CD4-positive, alpha-beta T cell (primary cell): ENCODE measurements at regions not wholly inside any gene's neighbourhood (a gene's known extent, or its start where the extent isn't known, plus 50 kb on each side); places are given as distances from the start of the nearest gene placed in this dataset.
"Not testable (repeated sequence)": the region's sequence is repeated elsewhere in the genome, so short reads cannot be mapped to it uniquely, and the experiment has no call there.

Experiments
- ATAC-seq: fragments of 200-7000 bp; cut with Tn5 transposase; one replicate; pipeline ENCODE4 v1.10.0; 2022; ENCODE audit warnings: mild to moderate bottlenecking; ENCODE audit not compliant: poor library complexity
- CTCF ChIA-PET: fragments of 350-600 bp; sonication (Branson Sonifier 250); formaldehyde crosslinking; loops from one replicate; lab custom pipeline; 2021; ENCODE audit warnings: antibody characterized with exemption, inconsistent platforms; lab: Charles Lee
- POLR2A ChIA-PET: fragments of 350-600 bp; sonication (Branson Sonifier 250); formaldehyde crosslinking; loops from one replicate; lab custom pipeline; 2021; ENCODE audit warnings: antibody characterized with exemption, inconsistent platforms; lab: Charles Lee
- DNase-seq, 14 experiments: peaks; one replicate each; pipeline ENCODE4 v3.0.0-alpha.2; 2013 to 2020; ENCODE audit warnings: mixed read lengths in 2 of 14
- H3K27ac ChIP-seq, 2 donors: one replicate each; pipeline versions ENCODE4 v1.5.1 to v1.7.0; 2013; ENCODE audit warnings: low read length in 2 of 2, low read depth in 1 of 2, mild to moderate bottlenecking in 1 of 2
- H3K27me3 ChIP-seq, 2 experiments: 1 replicate in 1 of 2; 2 replicates in 1 of 2; pipeline versions ENCODE4 v1.6.1 to v1.7.0; 2013; ENCODE audit warnings: low read length in 2 of 2, control low read depth in 1 of 2, mild to moderate bottlenecking in 1 of 2, moderate library complexity in 1 of 2; ENCODE audit not compliant: insufficient read depth in 2 of 2, control insufficient read depth in 1 of 2
- H3K36me3 ChIP-seq: one replicate; pipeline ENCODE4 v1.6.1; 2013; ENCODE audit warnings: low read length, control low read depth; ENCODE audit not compliant: insufficient read depth
- H3K4me1 ChIP-seq: one replicate; pipeline ENCODE4 v1.6.1; 2013; ENCODE audit warnings: low read length, control low read depth; ENCODE audit not compliant: insufficient read depth
- H3K4me3 ChIP-seq: one replicate; pipeline ENCODE4 v1.5.1; 2013; ENCODE audit warnings: mild to moderate bottlenecking, low read length, moderate library complexity
- H3K9me3 ChIP-seq, 2 experiments: 1 replicate in 1 of 2; 2 replicates in 1 of 2; pipeline versions ENCODE4 v1.6.1 to v1.7.0; 2013; ENCODE audit warnings: low read length in 2 of 2, mild to moderate bottlenecking in 2 of 2, control low read depth in 1 of 2, moderate library complexity in 1 of 2; ENCODE audit not compliant: control insufficient read depth in 1 of 2, insufficient read depth in 1 of 2
- H3K27ac Mint-ChIP-seq: one replicate; pipeline ENCODE4 v1.8.0; 2020; ENCODE audit warnings: mixed read lengths
- H3K27me3 Mint-ChIP-seq: one replicate; pipeline ENCODE4 v1.8.0; 2021; ENCODE audit warnings: mixed read lengths
- H3K36me3 Mint-ChIP-seq: one replicate; pipeline ENCODE4 v1.8.0; 2021; ENCODE audit warnings: low read depth, mixed read lengths
- H3K4me1 Mint-ChIP-seq: one replicate; pipeline ENCODE4 v1.8.0; 2021; ENCODE audit warnings: low read depth, mixed read lengths
- H3K4me3 Mint-ChIP-seq: one replicate; pipeline ENCODE4 v1.8.0; 2020; ENCODE audit warnings: mild to moderate bottlenecking, mixed read lengths
- H3K9me3 Mint-ChIP-seq: one replicate; pipeline ENCODE4 v1.8.0; 2020; ENCODE audit warnings: mixed read lengths
- CTCF ChIP-seq: fragments of 200-600 bp; IDR thresholded peaks from one replicate; pipeline ENCODE4 v1.8.0; 2022; ENCODE audit warnings: antibody characterized with exemption, mild to moderate bottlenecking
- intact Hi-C, 2 experiments: fragments of 100-400 bp; cut with DNase I in 1 of 2; cut with micrococcal nuclease in 1 of 2; formaldehyde crosslinking; loops; one replicate each; pipeline versions ENCODE4 v1.15.1 to v1.9.0; 2023 to 2025; cut with DNase I, micrococcal nuclease

- Mint-ChIP-seq H3K27me3 (peaks cover 9% of the 10 kb centered on the region), H3K4me3 (no peak overlapping the region), H3K4me1 (no peaks in the 10 kb centered on the region), H3K27ac (no peak overlapping the region), H3K36me3 (no peaks in the 10 kb centered on the region), H3K9me3 (no peaks in the 10 kb centered on the region)
- no peaks in the 10 kb centered on the region for H3K27me3 ChIP-seq
- peaks cover 0 to 16% of the 10 kb centered on the region in 2 experiments for H3K9me3 ChIP-seq
- TF ChIP-seq CTCF: no peak
- ATAC-seq (no peak), DNase-seq (no peak)
- H3K27ac ChIP-seq: no peak overlapping the region
- H3K4me1 ChIP-seq: no peaks in the 10 kb centered on the region
- intact Hi-C loops: no loop called here
- H3K36me3 ChIP-seq: no peaks in the 10 kb centered on the region
- no peak overlapping the region for H3K4me3 ChIP-seq
- ChIA-PET CTCF (no interaction called here), POLR2A (no interaction called here)
Measured at GRCh38 chr13:110045202-110045601, 258.8 kb upstream of the IRS2 start.

GRCh38 chr13:110044551-110045111, 258.2 kb upstream of the IRS2 start:
- Histone ChIP-seq H3K9me3 (peaks cover 0 to 16% of the 10 kb centered on the region in 2 experiments), H3K36me3 (no peaks in the 10 kb centered on the region), H3K27ac (no peak overlapping the region), H3K4me3 (no peak overlapping the region), H3K4me1 (no peaks in the 10 kb centered on the region), H3K27me3 (no peaks in the 10 kb centered on the region)
- no peak for DNase-seq
- ATAC-seq: no peak
- no peak overlapping the region for H3K27ac Mint-ChIP-seq
- intact Hi-C loops: no loop called here
- H3K9me3 Mint-ChIP-seq: no peaks in the 10 kb centered on the region
- no peak for TF ChIP-seq CTCF
- H3K36me3 Mint-ChIP-seq: no peaks in the 10 kb centered on the region
- peaks cover 9% of the 10 kb centered on the region for H3K27me3 Mint-ChIP-seq
- ChIA-PET CTCF (no interaction called here), POLR2A (no interaction called here)
- no peaks in the 10 kb centered on the region for H3K4me1 Mint-ChIP-seq
- no peak overlapping the region for H3K4me3 Mint-ChIP-seq

- Histone ChIP-seq H3K4me1 (no peaks in the 10 kb centered on the region), H3K4me3 (no peak overlapping the region), H3K9me3 (peaks cover 0 to 16% of the 10 kb centered on the region in 2 experiments), H3K27ac (no peak overlapping the region), H3K36me3 (no peaks in the 10 kb centered on the region), H3K27me3 (no peaks in the 10 kb centered on the region)
- ChIA-PET CTCF (no interaction called here), POLR2A (no interaction called here)
- Mint-ChIP-seq H3K9me3 (peaks cover 2% of the 10 kb centered on the region), H3K36me3 (no peaks in the 10 kb centered on the region), H3K4me3 (no peak overlapping the region), H3K27me3 (peaks cover 21% of the 10 kb centered on the region), H3K4me1 (no peaks in the 10 kb centered on the region), H3K27ac (no peak overlapping the region)
- intact Hi-C loops: no loop called here
- TF ChIP-seq CTCF: no peak
- no peak for ATAC-seq
- DNase-seq: no peak
Measured at GRCh38 chr13:110042253-110042950, 256.0 kb upstream of the IRS2 start.

- H3K4me1 ChIP-seq, CTCF ChIA-PET, DNase-seq, H3K4me1 Mint-ChIP-seq, H3K27me3 ChIP-seq, H3K4me3 ChIP-seq, H3K27ac Mint-ChIP-seq, intact Hi-C loops, H3K9me3 Mint-ChIP-seq, H3K36me3 ChIP-seq, H3K4me3 Mint-ChIP-seq, ATAC-seq, H3K36me3 Mint-ChIP-seq, POLR2A ChIA-PET, H3K27ac ChIP-seq: not testable (repeated sequence)
- peaks cover 17% of the 10 kb centered on the region for H3K27me3 Mint-ChIP-seq
- peaks cover 0 to 16% of the 10 kb centered on the region in 2 experiments for H3K9me3 ChIP-seq
Measured at GRCh38 chr13:110041638-110042037, 255.3 kb upstream of the IRS2 start.
